Astrocyte (in vitro differentiated cells and primary cell): ENCODE measurements at regions not wholly inside any gene's neighbourhood (a gene's known extent, or its start where the extent isn't known, plus 50 kb on each side); places are given as distances from the start of the nearest gene placed in this dataset.

ENCODE experiments used
- DNase-seq: peaks from one replicate; pipeline ENCODE4 v3.0.0-alpha.2; 2010; ENCODE audit warnings: low read depth
- FAIRE-seq: peaks from 2 replicates; lab custom pipeline; 2011; peaks lifted over from hg19 to GRCh38; lab: Jason Lieb, UNC
- H2AFZ ChIP-seq: 2 replicates; pipeline ENCODE4 v1.6.0; 2012; ENCODE audit warnings: low read depth, low read length, inconsistent platforms
- H3K27ac ChIP-seq: 2 replicates; pipeline ENCODE4 v1.5.1; 2011; ENCODE audit warnings: low read depth, low read length, inconsistent platforms
- H3K27me3 ChIP-seq: 2 replicates; pipeline ENCODE4 v1.6.0; 2011; ENCODE audit warnings: low read length, inconsistent platforms; ENCODE audit not compliant: insufficient read depth
- H3K36me3 ChIP-seq: 2 replicates; pipeline ENCODE4 v1.5.1; 2011; ENCODE audit warnings: low read length, inconsistent platforms; ENCODE audit not compliant: insufficient read depth
- H3K4me1 ChIP-seq: 2 replicates; pipeline ENCODE4 v1.5.1; 2011; ENCODE audit warnings: low read length, inconsistent platforms; ENCODE audit not compliant: insufficient read depth
- H3K4me2 ChIP-seq: 2 replicates; pipeline ENCODE4 v1.6.0; 2012; ENCODE audit warnings: low read length, inconsistent platforms
- H3K4me3 ChIP-seq: 2 replicates; pipeline ENCODE4 v1.5.1; 2011; ENCODE audit warnings: low read depth, mild to moderate bottlenecking, low read length, inconsistent platforms; ENCODE audit not compliant: insufficient read depth
- H3K79me2 ChIP-seq: 2 replicates; pipeline ENCODE4 v1.6.0; 2012; ENCODE audit warnings: mild to moderate bottlenecking, low read length, inconsistent platforms; ENCODE audit not compliant: insufficient read depth
- H3K9ac ChIP-seq: 2 replicates; pipeline ENCODE4 v1.6.0; 2012; ENCODE audit warnings: mild to moderate bottlenecking, low read length, inconsistent platforms
- H3K9me3 ChIP-seq: 2 replicates; pipeline ENCODE4 v1.5.1; 2012; ENCODE audit warnings: low read depth, mild to moderate bottlenecking, low read length, inconsistent platforms; ENCODE audit not compliant: insufficient read depth
- H4K20me1 ChIP-seq: 2 replicates; pipeline ENCODE4 v1.6.0; 2012; ENCODE audit warnings: low read length, inconsistent platforms; ENCODE audit not compliant: insufficient read depth
- H3K27ac Mint-ChIP-seq: one replicate; pipeline ENCODE4 v1.8.0; 2021; ENCODE audit warnings: mild to moderate bottlenecking, mixed read lengths; ENCODE audit not compliant: unreplicated experiment
- H3K27me3 Mint-ChIP-seq: one replicate; pipeline ENCODE4 v1.8.0; 2021; ENCODE audit warnings: low read depth, mixed read lengths; ENCODE audit not compliant: unreplicated experiment
- H3K36me3 Mint-ChIP-seq: one replicate; pipeline ENCODE4 v1.8.0; 2021; ENCODE audit warnings: low read depth, mixed read lengths; ENCODE audit not compliant: unreplicated experiment
- H3K4me1 Mint-ChIP-seq: one replicate; pipeline ENCODE4 v1.8.0; 2021; ENCODE audit warnings: low read depth, mixed read lengths; ENCODE audit not compliant: unreplicated experiment
- H3K4me3 Mint-ChIP-seq: one replicate; pipeline ENCODE4 v1.8.0; 2021; ENCODE audit warnings: mild to moderate bottlenecking, moderate library complexity, mixed read lengths; ENCODE audit not compliant: unreplicated experiment
- H3K9me3 Mint-ChIP-seq: one replicate; pipeline ENCODE4 v1.8.0; 2021; ENCODE audit warnings: mild to moderate bottlenecking, mixed read lengths; ENCODE audit not compliant: unreplicated experiment
- EZH2 ChIP-seq: IDR thresholded peaks from 2 replicates; pipeline ENCODE4 v1.6.1; 2012; ENCODE audit warnings: mild to moderate bottlenecking, low read length, inconsistent platforms; ENCODE audit not compliant: insufficient read depth
- TF ChIP-seq, protein P1 (sequence below): IDR thresholded peaks from 2 replicates; pipeline ENCODE4 v1.5.1; 2011; ENCODE audit warnings: low read depth, mild to moderate bottlenecking, inconsistent platforms, low read length, moderate library complexity; ENCODE audit not compliant: insufficient read depth

GRCh38 chr15:97804950-97805349 is 155.6 kb upstream of the ARRDC4 start:
- H3K27ac ChIP-seq = no peak overlapping the region
- DNase-seq (no peak), FAIRE-seq (no peak)
- Mint-ChIP-seq H3K9me3 (no peaks in the 10 kb centered on the region), H3K4me1 (no peaks in the 10 kb centered on the region), H3K27ac (no peak overlapping the region), H3K4me3 (no peak overlapping the region), H3K27me3 (peaks cover 19% of the 10 kb centered on the region), H3K36me3 (no peaks in the 10 kb centered on the region)
- peaks cover 3% of the 10 kb centered on the region for H3K9me3 ChIP-seq
- H3K36me3 ChIP-seq = no peaks in the 10 kb centered on the region
- no peaks in the 10 kb centered on the region for H3K4me1 ChIP-seq
- no peak overlapping the region for H3K4me3 ChIP-seq
- no peak overlapping the region for H3K4me2 ChIP-seq
- no peaks in the 10 kb centered on the region for H4K20me1 ChIP-seq
- H3K9ac ChIP-seq = no peak overlapping the region
- H3K79me2 ChIP-seq = no peaks in the 10 kb centered on the region
- H3K27me3 ChIP-seq = no peaks in the 10 kb centered on the region
- TF ChIP-seq, protein P1, sequence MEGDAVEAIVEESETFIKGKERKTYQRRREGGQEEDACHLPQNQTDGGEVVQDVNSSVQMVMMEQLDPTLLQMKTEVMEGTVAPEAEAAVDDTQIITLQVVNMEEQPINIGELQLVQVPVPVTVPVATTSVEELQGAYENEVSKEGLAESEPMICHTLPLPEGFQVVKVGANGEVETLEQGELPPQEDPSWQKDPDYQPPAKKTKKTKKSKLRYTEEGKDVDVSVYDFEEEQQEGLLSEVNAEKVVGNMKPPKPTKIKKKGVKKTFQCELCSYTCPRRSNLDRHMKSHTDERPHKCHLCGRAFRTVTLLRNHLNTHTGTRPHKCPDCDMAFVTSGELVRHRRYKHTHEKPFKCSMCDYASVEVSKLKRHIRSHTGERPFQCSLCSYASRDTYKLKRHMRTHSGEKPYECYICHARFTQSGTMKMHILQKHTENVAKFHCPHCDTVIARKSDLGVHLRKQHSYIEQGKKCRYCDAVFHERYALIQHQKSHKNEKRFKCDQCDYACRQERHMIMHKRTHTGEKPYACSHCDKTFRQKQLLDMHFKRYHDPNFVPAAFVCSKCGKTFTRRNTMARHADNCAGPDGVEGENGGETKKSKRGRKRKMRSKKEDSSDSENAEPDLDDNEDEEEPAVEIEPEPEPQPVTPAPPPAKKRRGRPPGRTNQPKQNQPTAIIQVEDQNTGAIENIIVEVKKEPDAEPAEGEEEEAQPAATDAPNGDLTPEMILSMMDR = no peak
- no peak for TF ChIP-seq EZH2
- no peak overlapping the region for H2AFZ ChIP-seq

- H3K27me3 Mint-ChIP-seq = peaks cover 10% of the 10 kb centered on the region
- TF ChIP-seq EZH2 = no peak
- TF ChIP-seq, protein P1 = no peak
- no peak overlapping the region for H3K4me3 Mint-ChIP-seq
- H3K9ac ChIP-seq = no peak overlapping the region
- H3K27ac ChIP-seq = no peak overlapping the region
- no peak overlapping the region for H3K27ac Mint-ChIP-seq
- FAIRE-seq (no peak), DNase-seq (no peak)
- no peak overlapping the region for H3K4me3 ChIP-seq
- H3K9me3 Mint-ChIP-seq = no peaks in the 10 kb centered on the region
- H3K79me2 ChIP-seq = no peaks in the 10 kb centered on the region
- peaks cover 3% of the 10 kb centered on the region for H3K9me3 ChIP-seq
- H3K36me3 Mint-ChIP-seq = no peaks in the 10 kb centered on the region
- no peak overlapping the region for H2AFZ ChIP-seq
- no peaks in the 10 kb centered on the region for H3K27me3 ChIP-seq
- no peaks in the 10 kb centered on the region for H3K4me1 ChIP-seq
- H4K20me1 ChIP-seq = no peaks in the 10 kb centered on the region
- no peak overlapping the region for H3K4me2 ChIP-seq
- no peaks in the 10 kb centered on the region for H3K4me1 Mint-ChIP-seq
- no peaks in the 10 kb centered on the region for H3K36me3 ChIP-seq
These were observed 153.7 kb upstream of the ARRDC4 start for GRCh38 chr15:97806766-97807165.

DNA sequence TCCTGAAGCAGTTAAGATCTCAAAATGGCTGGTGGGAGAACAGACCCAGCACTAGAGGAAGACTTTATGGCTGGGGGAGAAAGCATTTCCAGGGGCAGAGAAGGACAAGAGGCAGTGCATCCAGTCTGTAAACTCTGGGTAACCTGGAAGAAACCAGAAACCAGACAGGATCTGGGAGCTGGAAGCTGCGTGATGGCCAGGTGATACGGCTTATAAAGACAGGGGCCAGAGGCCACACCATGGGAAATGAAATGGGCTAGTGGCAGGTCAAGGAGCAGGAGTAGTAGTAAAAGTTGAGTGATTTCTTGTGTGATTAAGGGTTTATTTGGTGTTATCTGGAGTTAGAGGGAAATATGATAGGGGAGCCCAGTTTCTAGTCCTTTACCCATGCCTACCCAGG is 144.7 kb upstream of the ARRDC4 start:
- no peak overlapping the region for H3K4me3 ChIP-seq
- peaks cover 1% of the 10 kb centered on the region for H3K9me3 Mint-ChIP-seq
- TF ChIP-seq EZH2 = no peak
- TF ChIP-seq, protein P1 = no peak
- H2AFZ ChIP-seq = no peak overlapping the region
- no peak overlapping the region for H3K4me2 ChIP-seq
- H3K36me3 ChIP-seq = no peaks in the 10 kb centered on the region
- H3K79me2 ChIP-seq = no peaks in the 10 kb centered on the region
- H3K36me3 Mint-ChIP-seq = no peaks in the 10 kb centered on the region
- H3K9me3 ChIP-seq = no peaks in the 10 kb centered on the region
- no peak for DNase-seq
- no peak for FAIRE-seq
- H3K4me1 ChIP-seq = no peaks in the 10 kb centered on the region
- H3K4me3 Mint-ChIP-seq = no peak overlapping the region
- no peak overlapping the region for H3K9ac ChIP-seq
- H4K20me1 ChIP-seq = no peaks in the 10 kb centered on the region
- no peaks in the 10 kb centered on the region for H3K27me3 ChIP-seq
- no peak overlapping the region for H3K27ac Mint-ChIP-seq
- no peaks in the 10 kb centered on the region for H3K27me3 Mint-ChIP-seq
- no peaks in the 10 kb centered on the region for H3K4me1 Mint-ChIP-seq
- H3K27ac ChIP-seq = no peak overlapping the region
